OCI-LY7 (cell line): ENCODE measurements at regions not wholly inside any gene's neighbourhood (a gene's known extent, or its start where the extent isn't known, plus 50 kb on each side); places are given as distances from the start of the nearest gene placed in this dataset.

ENCODE experiments used
- BruUV-seq: library from RNA; stranded (reverse); fragments of 400-500 nt; replicated peaks from 2 replicates; lab custom pipeline; 2021; lab: Mats Ljungman, UMichigan
- CTCF ChIA-PET: fragments of 300-600 bp; sonication (Branson Sonifier 250); formaldehyde crosslinking; loops from one replicate; lab custom pipeline; 2022; ENCODE audit warnings: antibody characterized with exemption; ENCODE audit not compliant: unreplicated experiment; lab: Charles Lee
- POLR2A ChIA-PET: fragments of 300-600 bp; sonication (Branson Sonifier 250); formaldehyde crosslinking; loops from one replicate; lab custom pipeline; 2022; ENCODE audit warnings: antibody characterized with exemption; lab: Charles Lee
- DNase-seq: peaks from one replicate; pipeline ENCODE4 v3.0.0-alpha.2; 2015; ENCODE audit warnings: low spot score
- H2AFZ ChIP-seq: fragments of 200-600 bp; sonication (generic), shearing (Covaris generic); 2 replicates; pipeline ENCODE4 v1.6.1; 2014; ENCODE audit warnings: mild to moderate bottlenecking, antibody characterized with exemption, low read length, moderate library complexity
- H3K27ac ChIP-seq: fragments of 200-600 bp; sonication (generic); 2 replicates; pipeline ENCODE4 v1.5.1; 2014; ENCODE audit warnings: mixed run types, low read depth, mild to moderate bottlenecking, moderate library complexity, low read length, inconsistent platforms; ENCODE audit not compliant: poor library complexity, severe bottlenecking
- H3K36me3 ChIP-seq: fragments of 200-600 bp; sonication (generic); 2 replicates; pipeline ENCODE4 v1.6.1; 2014; ENCODE audit warnings: mild to moderate bottlenecking, antibody characterized with exemption, low read length, moderate library complexity, mixed read lengths; ENCODE audit not compliant: insufficient read depth
- H3K4me1 ChIP-seq: fragments of 200-600 bp; sonication (generic); 2 replicates; pipeline ENCODE4 v1.5.1; 2014; ENCODE audit warnings: mild to moderate bottlenecking, low read length; ENCODE audit not compliant: insufficient read depth, poor library complexity, severe bottlenecking
- H3K4me2 ChIP-seq: fragments of 200-600 bp; sonication (generic); 2 replicates; pipeline ENCODE4 v1.6.1; 2014; ENCODE audit warnings: mild to moderate bottlenecking, low read length
- H3K4me3 ChIP-seq: fragments of 200-600 bp; sonication (generic); 2 replicates; pipeline ENCODE4 v1.5.1; 2014; ENCODE audit warnings: mild to moderate bottlenecking, low read depth, low read length; ENCODE audit not compliant: poor library complexity, severe bottlenecking
- H3K79me2 ChIP-seq: fragments of 200-600 bp; sonication (generic); 2 replicates; pipeline ENCODE4 v1.6.1; 2016; ENCODE audit warnings: low read depth, mild to moderate bottlenecking, low read length, moderate library complexity, mixed read lengths; ENCODE audit not compliant: insufficient read depth
- H3K9me2 ChIP-seq: fragments of 200-600 bp; sonication (generic); 2 replicates; pipeline ENCODE4 v1.6.1; 2016; ENCODE audit warnings: mild to moderate bottlenecking, low read length, mixed read lengths; ENCODE audit not compliant: insufficient read depth
- H3K9me3 ChIP-seq: fragments of 200-600 bp; sonication (generic); 2 replicates; pipeline ENCODE4 v1.6.1; 2014; ENCODE audit warnings: mild to moderate bottlenecking, mixed run types, low read length, mixed read lengths
- H4K20me1 ChIP-seq: fragments of 200-600 bp; sonication (generic); 2 replicates; pipeline ENCODE4 v1.6.1; 2014; ENCODE audit warnings: mild to moderate bottlenecking, antibody characterized with exemption, low read length, moderate library complexity, mixed read lengths; ENCODE audit not compliant: insufficient read depth
- CTCF ChIP-seq: fragments of 200-600 bp; sonication (generic); conservative IDR thresholded peaks from 2 replicates; pipeline ENCODE4 v1.5.1; 2014; ENCODE audit warnings: mild to moderate bottlenecking, antibody characterized with exemption, low read length, moderate library complexity, mixed read lengths
- EZH2phosphoT487 ChIP-seq: fragments of 200-600 bp; sonication (generic); IDR thresholded peaks from 2 replicates; pipeline ENCODE4 v1.6.1; 2018; ENCODE audit warnings: low read depth, borderline replicate concordance, mild to moderate bottlenecking, mixed run types, antibody characterized with exemption, low read length, moderate library complexity, mixed read lengths
- intact Hi-C: fragments of 100-400 bp; cut with micrococcal nuclease; formaldehyde crosslinking; loops from one replicate; pipeline ENCODE4 v1.10.0; 2022; ENCODE audit not compliant: unreplicated experiment

- Histone ChIP-seq H3K27ac (no peak overlapping the region), H3K4me3 (no peak overlapping the region), H2AFZ (no peak overlapping the region), H3K9me3 (no peaks in the 10 kb centered on the region), H3K36me3 (no peaks in the 10 kb centered on the region), H3K4me2 (no peak overlapping the region), H4K20me1 (no peaks in the 10 kb centered on the region), H3K4me1 (no peaks in the 10 kb centered on the region), H3K9me2 (no peaks in the 10 kb centered on the region), H3K79me2 (no peaks in the 10 kb centered on the region)
- CTCF ChIA-PET = interaction anchor here (0.6 kb wide), 1 partner anchor 298 kb away, joined by 3 read pairs; no protein-coding TSS in a partner anchor
- TF ChIP-seq CTCF (no peak), EZH2phosphoT487 (no peak)
- POLR2A ChIA-PET = no interaction called here
- BruUV-seq = no TSS peak
- intact Hi-C loops = no loop called here
- no peak for DNase-seq
Observed at GRCh38 chr1:233530665-233531386, 83.1 kb upstream of the KCNK1 start.

GRCh38 chr1:233540816-233541215 is 73.1 kb upstream of the KCNK1 start:
- CTCF ChIA-PET = no interaction called here

More at GRCh38 chr1:233540816-233541215, 73.1 kb upstream of the KCNK1 start:
- Histone ChIP-seq H3K4me3 (no peak overlapping the region), H3K79me2 (no peaks in the 10 kb centered on the region), H3K27ac (no peak overlapping the region), H2AFZ (no peak overlapping the region), H3K4me1 (no peaks in the 10 kb centered on the region), H4K20me1 (no peaks in the 10 kb centered on the region), H3K36me3 (no peaks in the 10 kb centered on the region), H3K9me3 (no peaks in the 10 kb centered on the region), H3K9me2 (no peaks in the 10 kb centered on the region), H3K4me2 (no peak overlapping the region)
- POLR2A ChIA-PET = no interaction called here
- no peak for DNase-seq
- no TSS peak for BruUV-seq
- TF ChIP-seq CTCF = no peak
- no peak for TF ChIP-seq EZH2phosphoT487
- intact Hi-C loops = no loop called here
